ENCODE measurements at regions not wholly inside any gene's neighbourhood (a gene's known extent, or its start where the extent isn't known, plus 50 kb on each side); places are given as distances from the start of the nearest gene placed in this dataset.
"Not testable (repeated sequence)": the region's sequence is repeated elsewhere in the genome, so short reads cannot be mapped to it uniquely, and the experiment has no call there.

DNA sequence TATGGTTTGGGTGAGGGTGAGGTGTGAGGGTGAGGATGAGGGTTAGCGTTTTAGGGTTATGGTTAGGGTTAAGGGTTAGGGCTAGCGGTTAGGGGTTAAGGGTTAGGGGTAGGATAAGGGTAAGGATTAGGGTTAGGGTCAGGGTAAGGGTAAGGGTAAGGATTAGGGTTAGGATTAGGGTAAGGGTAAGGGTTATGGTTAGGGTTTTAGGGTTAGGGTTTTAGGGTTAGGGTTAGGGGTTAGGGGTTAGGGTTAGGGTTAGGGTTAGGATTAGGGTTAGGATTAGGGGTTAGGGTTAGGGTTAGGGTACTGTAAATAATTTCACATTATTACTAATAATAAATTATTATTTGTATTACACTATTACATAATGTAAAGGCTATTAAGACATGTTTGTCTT lies 359.5 kb downstream of the CACNA1B start:
- H3K4ac ChIP-seq (ENCODE audit: low read depth, low read length); in situ Hi-C loops (cut with MboI; ENCODE audit: low sequenced_read_pairs): not testable (repeated sequence)
- WGBS, 2 experiments (ENCODE audit: extremely low coverage in 2 of 2, insufficient read length in 1 of 2): no CpG with 5 or more reads among the region's 2 CpGs

GRCh38 chr9:138282903-138283302 lies 405.3 kb downstream of the CACNA1B start:
- CTCF ChIA-PET; H3K4ac ChIP-seq (ENCODE audit: low read depth, low read length); dilution Hi-C loops (cut with HindIII; ENCODE audit: low sequenced_read_pairs, unreplicated experiment); intact Hi-C loops (cut with micrococcal nuclease); H3K9ac ChIP-seq (ENCODE audit: low read depth, low read length); H4K5ac ChIP-seq (ENCODE audit: low read depth, low read length); H3K4me1 ChIP-seq (ENCODE audit: control insufficient read depth, insufficient read depth, low read length); H3K27ac ChIP-seq (ENCODE audit: insufficient read depth, low read length); ATAC-seq (ENCODE audit: low read depth); H2BK120ac ChIP-seq (ENCODE audit: low read depth, low read length); H4K91ac ChIP-seq (ENCODE audit: insufficient read depth, low read depth, low read length); in situ Hi-C loops (cut with MboI; ENCODE audit: low sequenced_read_pairs); BruUV-seq (replicated peaks); H3K18ac ChIP-seq (ENCODE audit: low read depth, low read length); H2AK9ac ChIP-seq (replicated peaks; ENCODE audit: low read depth, low read length, poor library complexity); H3K23ac ChIP-seq (ENCODE audit: low read depth, low read length); H3K27me3 ChIP-seq (ENCODE audit: control insufficient read depth, insufficient read depth, low read length); POLR2A ChIA-PET (ENCODE audit: unreplicated experiment); H3K9me3 ChIP-seq (ENCODE audit: control insufficient read depth, insufficient read depth, low read length); H2BK20ac ChIP-seq (ENCODE audit: low read depth, low read length); H2AK5ac ChIP-seq (ENCODE audit: low read depth, low read length); H4K8ac ChIP-seq (ENCODE audit: low read depth in 2 of 2, low read length in 2 of 2); H3K4me2 ChIP-seq (ENCODE audit: low read depth, low read length); H2BK15ac ChIP-seq (ENCODE audit: low read depth, low read length); H3K79me1 ChIP-seq (ENCODE audit: low read depth in 1 of 2, low read length in 2 of 2); H3K36me3 ChIP-seq (ENCODE audit: control insufficient read depth, insufficient read depth, low read length); H2BK5ac ChIP-seq (ENCODE audit: low read depth, low read length, poor library complexity, severe bottlenecking); H3K9me1 ChIP-seq (ENCODE audit: insufficient read depth, low read length); H2AFZ ChIP-seq (replicated peaks; ENCODE audit: low read length, poor library complexity); H4K20me1 ChIP-seq (ENCODE audit: insufficient read depth, low read length); H3K14ac ChIP-seq (replicated peaks; ENCODE audit: low read depth, low read length); H3K56ac ChIP-seq (ENCODE audit: extremely low read depth, insufficient read depth, low read length); H3K4me3 ChIP-seq (ENCODE audit: insufficient read depth, low read depth, low read length); DNase-seq: not testable (repeated sequence)
- no CpG with 5 or more reads among the region's 11 CpGs for WGBS, 2 experiments (ENCODE audit: extremely low coverage in 2 of 2, insufficient read length in 1 of 2)

More for the DNA sequence above, 359.5 kb downstream of the CACNA1B start:
- H3K36me3 ChIP-seq (ENCODE audit: control insufficient read depth, insufficient read depth, low read length); H4K20me1 ChIP-seq (ENCODE audit: insufficient read depth, low read length); intact Hi-C loops (cut with micrococcal nuclease); H3K4me3 ChIP-seq (ENCODE audit: insufficient read depth, low read depth, low read length); H3K79me1 ChIP-seq (ENCODE audit: low read depth in 1 of 2, low read length in 2 of 2); H2AFZ ChIP-seq (replicated peaks; ENCODE audit: low read length, poor library complexity); H3K23ac ChIP-seq (ENCODE audit: low read depth, low read length); H2BK20ac ChIP-seq (ENCODE audit: low read depth, low read length); DNase-seq; H3K9me1 ChIP-seq (ENCODE audit: insufficient read depth, low read length); H2BK15ac ChIP-seq (ENCODE audit: low read depth, low read length); H2BK120ac ChIP-seq (ENCODE audit: low read depth, low read length); POLR2A ChIA-PET (ENCODE audit: unreplicated experiment); H3K27ac ChIP-seq (ENCODE audit: insufficient read depth, low read length); H3K18ac ChIP-seq (ENCODE audit: low read depth, low read length); H2AK5ac ChIP-seq (ENCODE audit: low read depth, low read length); H4K8ac ChIP-seq (ENCODE audit: low read depth in 2 of 2, low read length in 2 of 2); CTCF ChIA-PET; H2BK5ac ChIP-seq (ENCODE audit: low read depth, low read length, poor library complexity, severe bottlenecking); H3K27me3 ChIP-seq (ENCODE audit: control insufficient read depth, insufficient read depth, low read length); ATAC-seq (ENCODE audit: low read depth); H3K4me1 ChIP-seq (ENCODE audit: control insufficient read depth, insufficient read depth, low read length); H3K9ac ChIP-seq (ENCODE audit: low read depth, low read length); H4K5ac ChIP-seq (ENCODE audit: low read depth, low read length); H2AK9ac ChIP-seq (replicated peaks; ENCODE audit: low read depth, low read length, poor library complexity); BruUV-seq (replicated peaks); H4K91ac ChIP-seq (ENCODE audit: insufficient read depth, low read depth, low read length); H3K9me3 ChIP-seq (ENCODE audit: control insufficient read depth, insufficient read depth, low read length); H3K14ac ChIP-seq (replicated peaks; ENCODE audit: low read depth, low read length); H3K4me2 ChIP-seq (ENCODE audit: low read depth, low read length); dilution Hi-C loops (cut with HindIII; ENCODE audit: low sequenced_read_pairs, unreplicated experiment); H3K56ac ChIP-seq (ENCODE audit: extremely low read depth, insufficient read depth, low read length): not testable (repeated sequence)

All from IMR-90 (cell line).